AML-193 (cell line): ENCODE measurements at regions not wholly inside any gene's neighbourhood (a gene's known extent, or its start where the extent isn't known, plus 50 kb on each side); places are given as distances from the start of the nearest gene placed in this dataset.
"Not testable (repeated sequence)": the region's sequence is repeated elsewhere in the genome, so short reads cannot be mapped to it uniquely, and the experiment has no call there.

Experiments
- DNase-seq, 2 experiments: peaks; one replicate each; lab custom pipeline; 2025; lab: John Stamatoyannopoulos, UW

GRCh38 chr11:45000918-45001317 is 50.2 kb upstream of the TP53I11 start:
- no peak for DNase-seq

GRCh38 chr11:45001466-45002165 is 50.9 kb upstream of the TP53I11 start:
- DNase-seq = no peak

GRCh38 chr11:45005106-45005505 is 54.4 kb upstream of the TP53I11 start:
- DNase-seq = no peak

- DNase-seq = no peak
Observed at GRCh38 chr11:45007011-45007410, 56.3 kb upstream of the TP53I11 start.

GRCh38 chr11:45015983-45016382 is 65.3 kb upstream of the TP53I11 start:
- not testable (repeated sequence) for DNase-seq

GRCh38 chr11:45016446-45016845 is 65.8 kb upstream of the TP53I11 start:
- DNase-seq = not testable (repeated sequence)

- no peak for DNase-seq
Observed at GRCh38 chr11:45017329-45017728, 66.6 kb upstream of the TP53I11 start.

- peak; percentile 1 to 11 for DNase-seq
Observed at GRCh38 chr11:45021001-45021400, 70.3 kb upstream of the TP53I11 start.

GRCh38 chr11:45021692-45022141 is 71.0 kb upstream of the TP53I11 start:
- DNase-seq = no peak

GRCh38 chr11:45022294-45023064 is 71.8 kb upstream of the TP53I11 start:
- no peak for DNase-seq

- no peak for DNase-seq
Observed at GRCh38 chr11:45023065-45023365, 72.3 kb upstream of the TP53I11 start.

GRCh38 chr11:45024316-45024715 is 73.6 kb upstream of the TP53I11 start:
- no peak for DNase-seq

- no peak for DNase-seq
Observed at GRCh38 chr11:45024846-45025588, 74.3 kb upstream of the TP53I11 start.

- no peak for DNase-seq
Observed at GRCh38 chr11:45025716-45026492, 75.2 kb upstream of the TP53I11 start.

- DNase-seq = no peak
Observed at GRCh38 chr11:45026835-45027234, 76.2 kb upstream of the TP53I11 start.

- no peak for DNase-seq
Observed at GRCh38 chr11:45027312-45027711, 76.6 kb upstream of the TP53I11 start.

- DNase-seq = no peak
Observed at GRCh38 chr11:45028911-45029682, 78.4 kb upstream of the TP53I11 start.

- no peak for DNase-seq
Observed at GRCh38 chr11:45030778-45031177, 80.1 kb upstream of the TP53I11 start.

- DNase-seq = peak; percentile 1 to 2
Observed at GRCh38 chr11:45031912-45032519, 81.3 kb upstream of the TP53I11 start.

GRCh38 chr11:45035413-45035812 is 84.7 kb upstream of the TP53I11 start:
- DNase-seq = no peak

GRCh38 chr11:45036010-45036409 is 85.3 kb upstream of the TP53I11 start:
- DNase-seq = no peak
